ENCODE measurements at regions not wholly inside any gene's neighbourhood (a gene's known extent, or its start where the extent isn't known, plus 50 kb on each side); places are given as distances from the start of the nearest gene placed in this dataset.

DNA sequence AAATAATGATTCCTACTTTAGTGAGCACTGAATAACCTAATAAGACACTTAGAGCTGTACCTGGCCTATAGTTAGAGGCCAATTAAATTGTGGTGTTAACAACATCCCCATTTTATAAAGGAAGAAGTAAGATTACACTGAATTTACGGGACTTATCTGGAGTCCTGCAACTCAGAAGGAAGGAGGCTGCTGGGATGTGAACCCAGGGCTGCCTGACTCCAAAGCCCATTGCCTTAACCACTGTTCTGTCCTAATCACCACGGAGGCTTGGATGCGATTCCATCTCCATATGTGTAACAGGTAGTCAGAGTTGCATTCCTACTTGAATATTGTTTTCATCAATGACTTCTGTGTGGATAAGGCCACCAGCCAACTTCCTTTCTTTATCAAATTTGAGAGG, 168.9 kb downstream of the SOCS6 start:
- Mint-ChIP-seq H3K36me3 (ENCODE audit: insufficient read depth) (peaks cover 11% of the 10 kb centered on the region), H3K27me3 (peaks cover 42% of the 10 kb centered on the region), H3K9me3 (no peaks in the 10 kb centered on the region), H3K4me3 (no peak overlapping the region), H3K27ac (ENCODE audit: low read depth) (no peak overlapping the region), H3K4me1 (no peaks in the 10 kb centered on the region)
- DNase-seq (ENCODE audit: low spot score in 2 of 2): no peak
- no peak for ATAC-seq (replicated peaks; ENCODE audit: extremely low read depth, poor library complexity, severe bottlenecking)

DNA sequence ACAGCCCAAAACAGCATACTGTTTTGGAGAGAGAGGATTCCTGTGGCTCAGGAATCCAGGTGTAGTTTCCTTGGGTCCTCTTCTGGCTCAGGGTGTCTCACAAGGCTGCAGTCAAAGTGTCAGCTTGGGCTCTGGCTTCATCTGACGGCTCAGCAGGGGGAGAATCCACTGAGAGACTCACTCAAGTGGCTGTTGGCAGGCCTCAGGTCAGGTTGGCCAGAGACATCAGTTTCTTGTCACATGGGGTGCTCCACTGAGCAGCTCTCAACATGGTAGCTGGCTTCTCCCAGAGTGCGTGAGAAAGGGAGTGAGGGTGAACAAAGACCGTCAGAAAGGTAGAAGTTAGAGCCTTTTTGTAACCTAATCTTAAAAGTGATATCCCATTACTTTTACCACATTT, 168.4 kb downstream of the SOCS6 start:
- DNase-seq (ENCODE audit: low spot score in 2 of 2): no peak
- H3K4me1 Mint-ChIP-seq: no peaks in the 10 kb centered on the region
- no peak overlapping the region for H3K4me3 Mint-ChIP-seq
- no peak overlapping the region for H3K27ac Mint-ChIP-seq (ENCODE audit: low read depth)
- peaks cover 11% of the 10 kb centered on the region for H3K36me3 Mint-ChIP-seq (ENCODE audit: insufficient read depth)
- peaks cover 42% of the 10 kb centered on the region for H3K27me3 Mint-ChIP-seq
- ATAC-seq (replicated peaks; ENCODE audit: extremely low read depth, poor library complexity, severe bottlenecking): no peak
- H3K9me3 Mint-ChIP-seq: no peaks in the 10 kb centered on the region

DNA sequence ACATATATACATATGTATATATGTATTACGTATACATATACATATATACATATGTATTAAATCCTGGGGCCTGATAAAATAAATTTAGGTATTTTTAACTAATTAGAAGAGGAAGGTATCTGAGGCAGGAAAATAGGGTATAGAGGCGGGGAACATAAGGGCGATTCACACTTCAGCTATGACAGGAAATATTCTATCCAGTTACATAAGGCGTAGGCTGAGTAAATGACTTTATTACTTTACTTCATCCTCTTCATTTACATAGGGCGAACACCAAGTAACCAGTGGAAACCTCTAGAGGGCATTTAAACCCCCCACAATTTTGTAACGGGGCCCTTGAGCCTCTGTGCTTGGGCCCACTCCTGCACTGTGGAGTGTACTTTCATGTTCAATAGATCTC, 167.5 kb downstream of the SOCS6 start:
- H3K27ac Mint-ChIP-seq (ENCODE audit: low read depth): no peak overlapping the region
- ATAC-seq (replicated peaks; ENCODE audit: extremely low read depth, poor library complexity, severe bottlenecking) (no peak), DNase-seq (ENCODE audit: low spot score in 2 of 2) (no peak)
- no peaks in the 10 kb centered on the region for H3K9me3 Mint-ChIP-seq
- H3K4me3 Mint-ChIP-seq: no peak overlapping the region
- H3K27me3 Mint-ChIP-seq: peaks cover 34% of the 10 kb centered on the region
- peaks cover 6% of the 10 kb centered on the region for H3K36me3 Mint-ChIP-seq (ENCODE audit: insufficient read depth)
- H3K4me1 Mint-ChIP-seq: no peaks in the 10 kb centered on the region

DNA sequence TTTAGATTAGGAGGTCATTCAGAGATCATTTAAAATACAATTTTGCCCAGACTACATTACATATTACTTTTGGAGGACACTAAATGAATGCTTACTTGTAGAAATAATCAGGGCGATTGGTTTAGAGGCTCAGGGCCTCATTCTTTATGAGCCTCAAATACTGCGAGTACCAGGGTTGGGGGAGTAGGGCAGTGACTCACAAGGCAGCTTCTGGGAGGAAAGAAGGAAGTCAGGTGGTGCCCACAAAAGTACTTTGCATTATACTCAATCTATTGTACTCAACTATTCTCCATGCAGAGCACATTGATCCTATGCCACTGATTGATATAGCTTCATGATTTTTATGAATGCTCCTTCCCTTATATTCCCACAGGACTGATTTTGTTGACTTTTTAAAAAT, 166.9 kb downstream of the SOCS6 start:
- Mint-ChIP-seq H3K27ac (ENCODE audit: low read depth) (no peak overlapping the region), H3K36me3 (ENCODE audit: insufficient read depth) (peaks cover 3% of the 10 kb centered on the region), H3K4me3 (no peak overlapping the region), H3K27me3 (peaks cover 33% of the 10 kb centered on the region), H3K4me1 (no peaks in the 10 kb centered on the region), H3K9me3 (no peaks in the 10 kb centered on the region)
- ATAC-seq (replicated peaks; ENCODE audit: extremely low read depth, poor library complexity, severe bottlenecking) (no peak), DNase-seq (ENCODE audit: low spot score in 2 of 2) (no peak)

DNA sequence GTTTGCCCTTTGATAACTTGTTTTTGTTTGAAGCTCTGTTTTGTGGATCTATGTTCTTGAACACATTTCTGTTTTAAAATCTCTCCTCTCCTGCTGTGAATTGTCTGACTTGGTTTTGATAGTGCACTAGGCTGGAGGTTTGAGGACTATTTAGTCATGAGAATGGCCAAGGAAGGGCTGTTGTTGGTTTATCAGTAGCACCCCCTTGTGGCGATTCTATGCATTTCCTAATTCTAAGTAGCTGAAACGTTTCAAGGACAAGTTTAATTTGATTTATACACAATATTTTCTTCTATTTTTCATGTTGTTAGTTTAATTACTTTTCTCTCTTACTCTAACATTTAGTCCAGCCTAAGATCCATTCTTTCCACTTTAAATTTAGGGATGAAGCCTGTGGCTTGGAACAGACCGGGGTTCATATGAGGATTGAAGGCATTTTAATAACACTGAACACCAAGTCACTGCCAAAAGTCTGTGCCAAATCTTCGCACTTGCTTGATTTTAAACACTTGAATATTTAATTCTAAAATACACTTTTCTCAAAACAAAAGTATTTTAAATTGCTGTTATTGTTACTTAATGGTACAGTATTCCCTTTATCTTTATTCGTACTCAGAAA, 166.0 kb downstream of the SOCS6 start:
- DNase-seq (ENCODE audit: low spot score in 2 of 2) (no peak), ATAC-seq (replicated peaks; ENCODE audit: extremely low read depth, poor library complexity, severe bottlenecking) (no peak)
- Mint-ChIP-seq H3K4me1 (no peaks in the 10 kb centered on the region), H3K27me3 (peaks cover 30% of the 10 kb centered on the region), H3K27ac (ENCODE audit: low read depth) (no peak overlapping the region), H3K36me3 (ENCODE audit: insufficient read depth) (no peaks in the 10 kb centered on the region), H3K4me3 (no peak overlapping the region), H3K9me3 (no peaks in the 10 kb centered on the region)

DNA sequence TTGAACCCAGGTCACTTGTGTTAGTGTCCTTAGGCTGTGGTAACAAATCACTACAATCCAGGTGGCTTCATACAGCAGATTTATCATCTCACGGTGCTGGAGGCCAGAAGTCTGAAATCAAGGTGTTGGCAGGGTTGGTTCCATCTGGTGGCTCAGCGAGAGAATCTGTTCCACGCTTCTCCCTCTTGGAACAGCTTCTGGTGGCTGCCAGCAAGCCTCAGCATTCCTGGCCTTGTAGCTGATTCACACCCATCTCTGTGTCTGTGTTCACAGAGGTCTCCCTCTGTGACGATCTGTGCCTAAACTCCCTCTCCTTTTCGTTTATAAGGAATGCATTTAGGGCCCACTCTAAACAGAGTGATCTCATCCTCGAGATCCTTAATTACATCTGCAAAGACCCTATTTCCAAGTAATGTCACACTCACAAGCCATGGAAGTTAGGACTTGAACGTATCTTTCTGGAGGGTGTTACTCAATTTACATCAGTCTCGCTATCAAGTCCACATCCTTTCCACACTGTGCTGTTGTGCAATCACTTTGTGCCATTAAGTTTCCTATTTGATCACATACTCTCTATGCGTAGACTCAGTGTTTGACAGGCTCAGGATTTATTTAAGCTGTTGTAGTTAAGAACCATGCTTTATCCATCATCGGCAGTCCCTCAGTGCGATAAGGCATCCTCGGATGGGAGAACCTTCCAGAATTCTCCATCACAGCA, 164.4 kb downstream of the SOCS6 start:
- ATAC-seq (replicated peaks; ENCODE audit: extremely low read depth, poor library complexity, severe bottlenecking) (no peak), DNase-seq (ENCODE audit: low spot score in 2 of 2) (no peak)
- H3K9me3 Mint-ChIP-seq: no peaks in the 10 kb centered on the region
- H3K4me3 Mint-ChIP-seq: no peak overlapping the region
- H3K27ac Mint-ChIP-seq (ENCODE audit: low read depth): no peak overlapping the region
- H3K4me1 Mint-ChIP-seq: no peaks in the 10 kb centered on the region
- peaks cover 14% of the 10 kb centered on the region for H3K27me3 Mint-ChIP-seq
- H3K36me3 Mint-ChIP-seq (ENCODE audit: insufficient read depth): no peaks in the 10 kb centered on the region

DNA sequence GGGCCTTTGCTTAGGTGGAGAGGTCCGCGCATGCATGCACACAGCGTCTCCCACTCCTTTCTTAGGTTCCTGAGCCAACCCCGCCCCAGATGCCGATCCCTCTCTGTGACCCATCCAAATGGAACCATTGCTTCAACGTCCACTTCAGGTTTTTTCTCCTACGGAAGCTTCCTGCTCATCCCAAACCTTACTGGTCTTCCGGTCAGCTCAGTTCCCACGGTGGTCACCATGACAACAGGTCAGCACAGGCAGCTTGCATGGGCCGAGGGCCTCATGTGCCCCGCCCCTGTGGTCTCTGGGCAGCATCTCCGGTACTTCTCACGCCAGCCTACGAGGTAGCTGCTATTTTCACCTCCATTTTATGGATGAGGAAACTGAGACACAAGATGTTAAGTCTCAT, 163.7 kb downstream of the SOCS6 start:
- ATAC-seq (replicated peaks; ENCODE audit: extremely low read depth, poor library complexity, severe bottlenecking) (no peak), DNase-seq (ENCODE audit: low spot score in 2 of 2) (no peak)
- Mint-ChIP-seq H3K4me3 (no peak overlapping the region), H3K27me3 (peaks cover 14% of the 10 kb centered on the region), H3K36me3 (ENCODE audit: insufficient read depth) (no peaks in the 10 kb centered on the region), H3K4me1 (no peaks in the 10 kb centered on the region), H3K9me3 (no peaks in the 10 kb centered on the region), H3K27ac (ENCODE audit: low read depth) (no peak overlapping the region)

DNA sequence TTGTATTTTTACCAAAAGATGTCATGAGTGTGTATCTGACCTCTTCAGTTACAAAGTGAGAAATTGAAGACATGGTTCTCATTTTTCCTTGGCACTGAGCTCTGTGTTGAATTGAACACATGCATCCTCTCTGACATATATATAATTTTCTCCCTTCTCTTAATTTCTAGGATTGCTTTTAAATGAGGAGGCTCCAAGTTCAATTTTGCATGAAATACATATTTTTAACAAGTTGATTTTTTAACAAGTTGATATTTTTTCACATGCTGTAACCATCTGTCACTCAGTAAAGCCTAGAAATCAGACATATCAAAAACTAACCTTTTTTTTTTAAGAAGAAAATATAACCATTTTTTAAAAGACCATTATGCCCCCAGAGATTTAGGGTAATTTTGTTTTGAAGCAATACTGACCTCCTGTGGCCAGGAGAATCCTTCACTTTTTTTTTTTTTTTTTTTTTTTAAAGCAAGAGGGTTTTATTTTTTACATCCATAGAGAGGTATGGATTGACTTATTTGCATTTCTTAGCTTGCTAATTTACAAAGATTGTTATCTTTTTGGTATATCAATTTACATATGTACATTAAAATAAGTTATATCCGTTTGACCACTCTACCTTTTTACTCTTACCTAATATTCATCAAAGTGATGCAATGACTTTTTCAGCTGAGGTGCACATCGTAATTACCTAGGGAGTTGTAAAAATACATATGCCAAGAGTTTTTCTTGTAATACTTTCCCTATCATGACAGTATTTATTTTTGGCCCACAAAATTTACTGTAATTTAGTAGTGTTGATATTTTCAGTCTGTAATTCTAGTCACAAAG, 161.8 kb downstream of the SOCS6 start:
- peaks cover 14% of the 10 kb centered on the region for H3K27me3 Mint-ChIP-seq
- DNase-seq (ENCODE audit: low spot score in 2 of 2) (no peak), ATAC-seq (replicated peaks; ENCODE audit: extremely low read depth, poor library complexity, severe bottlenecking) (no peak)
- no peaks in the 10 kb centered on the region for H3K9me3 Mint-ChIP-seq
- no peak overlapping the region for H3K27ac Mint-ChIP-seq (ENCODE audit: low read depth)
- no peak overlapping the region for H3K4me3 Mint-ChIP-seq
- H3K4me1 Mint-ChIP-seq: no peaks in the 10 kb centered on the region
- H3K36me3 Mint-ChIP-seq (ENCODE audit: insufficient read depth): no peaks in the 10 kb centered on the region

DNA sequence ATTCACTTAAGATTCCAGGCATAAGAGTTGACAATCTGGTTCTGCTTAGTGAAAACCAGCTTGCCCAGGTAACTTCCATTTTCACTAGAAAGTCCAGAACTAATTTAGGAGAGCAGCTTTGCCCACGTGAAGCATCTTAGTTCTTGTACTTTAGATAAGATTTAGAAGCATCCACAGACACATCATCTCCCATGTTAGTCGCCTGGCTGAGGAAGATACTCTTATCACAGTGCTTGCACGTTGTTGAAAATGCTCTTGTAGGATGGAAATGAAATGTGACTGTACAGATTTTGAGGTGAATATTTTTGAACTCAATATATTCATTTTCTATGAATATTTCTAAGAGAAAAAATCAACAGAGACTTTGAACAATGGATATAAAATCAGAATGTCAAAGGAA, 159.7 kb downstream of the SOCS6 start:
- H3K36me3 Mint-ChIP-seq (ENCODE audit: insufficient read depth): no peaks in the 10 kb centered on the region
- H3K27me3 Mint-ChIP-seq: peaks cover 14% of the 10 kb centered on the region
- no peak overlapping the region for H3K4me3 Mint-ChIP-seq
- no peaks in the 10 kb centered on the region for H3K9me3 Mint-ChIP-seq
- H3K27ac Mint-ChIP-seq (ENCODE audit: low read depth): no peak overlapping the region
- no peak for ATAC-seq (replicated peaks; ENCODE audit: extremely low read depth, poor library complexity, severe bottlenecking)
- no peak for DNase-seq (ENCODE audit: low spot score in 2 of 2)
- H3K4me1 Mint-ChIP-seq: no peaks in the 10 kb centered on the region

DNA sequence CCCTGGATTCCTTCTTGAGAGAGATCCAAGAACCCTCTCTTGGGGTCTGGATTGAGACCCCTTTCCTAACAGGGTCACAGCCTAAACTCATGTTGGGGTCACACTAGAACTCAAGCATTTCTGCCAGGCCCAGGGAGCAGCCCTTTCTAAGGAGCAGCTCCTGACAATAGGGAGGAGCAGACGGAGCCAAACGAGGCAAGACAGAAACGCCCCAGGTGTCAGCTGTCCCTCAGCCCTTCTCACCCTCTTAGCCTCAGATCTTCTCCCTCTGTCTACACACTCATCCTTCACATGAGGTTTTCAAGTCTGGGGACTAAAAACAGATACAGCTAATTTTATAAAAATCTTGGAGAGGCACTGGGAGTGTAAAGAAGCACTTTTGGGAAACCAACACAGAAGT, 157.2 kb downstream of the SOCS6 start:
- no peak for ATAC-seq (replicated peaks; ENCODE audit: extremely low read depth, poor library complexity, severe bottlenecking)
- DNase-seq (ENCODE audit: low spot score in 2 of 2): no peak
- Mint-ChIP-seq H3K27me3 (peaks cover 6% of the 10 kb centered on the region), H3K4me3 (no peak overlapping the region), H3K27ac (ENCODE audit: low read depth) (no peak overlapping the region), H3K4me1 (no peaks in the 10 kb centered on the region), H3K36me3 (ENCODE audit: insufficient read depth) (no peaks in the 10 kb centered on the region), H3K9me3 (peaks cover 8% of the 10 kb centered on the region)

DNA sequence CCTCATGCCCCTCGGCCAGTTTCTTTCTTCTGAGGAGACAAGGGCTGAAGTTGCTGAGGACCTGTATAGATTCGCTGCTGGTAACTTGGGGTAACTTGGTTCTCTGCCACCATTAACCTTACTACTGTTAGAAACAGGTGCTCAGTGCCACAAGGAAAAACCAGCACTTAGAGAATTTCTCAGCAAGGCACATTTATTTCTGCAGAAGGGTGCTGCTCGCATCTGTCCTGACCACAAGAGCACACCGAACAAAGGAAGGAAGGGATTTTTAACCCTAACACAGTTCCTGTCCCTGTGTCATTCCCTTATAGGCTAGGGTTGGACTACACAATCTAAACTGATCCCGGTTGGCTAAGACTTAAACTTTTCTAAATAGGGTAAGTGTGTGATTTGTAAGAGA, 154.1 kb downstream of the SOCS6 start:
- no peak overlapping the region for H3K27ac Mint-ChIP-seq (ENCODE audit: low read depth)
- DNase-seq (ENCODE audit: low spot score in 2 of 2) (no peak), ATAC-seq (replicated peaks; ENCODE audit: extremely low read depth, poor library complexity, severe bottlenecking) (no peak)
- H3K27me3 Mint-ChIP-seq: peaks cover 6% of the 10 kb centered on the region
- peaks cover 8% of the 10 kb centered on the region for H3K9me3 Mint-ChIP-seq
- H3K4me3 Mint-ChIP-seq: no peak overlapping the region
- no peaks in the 10 kb centered on the region for H3K4me1 Mint-ChIP-seq
- H3K36me3 Mint-ChIP-seq (ENCODE audit: insufficient read depth): no peaks in the 10 kb centered on the region

DNA sequence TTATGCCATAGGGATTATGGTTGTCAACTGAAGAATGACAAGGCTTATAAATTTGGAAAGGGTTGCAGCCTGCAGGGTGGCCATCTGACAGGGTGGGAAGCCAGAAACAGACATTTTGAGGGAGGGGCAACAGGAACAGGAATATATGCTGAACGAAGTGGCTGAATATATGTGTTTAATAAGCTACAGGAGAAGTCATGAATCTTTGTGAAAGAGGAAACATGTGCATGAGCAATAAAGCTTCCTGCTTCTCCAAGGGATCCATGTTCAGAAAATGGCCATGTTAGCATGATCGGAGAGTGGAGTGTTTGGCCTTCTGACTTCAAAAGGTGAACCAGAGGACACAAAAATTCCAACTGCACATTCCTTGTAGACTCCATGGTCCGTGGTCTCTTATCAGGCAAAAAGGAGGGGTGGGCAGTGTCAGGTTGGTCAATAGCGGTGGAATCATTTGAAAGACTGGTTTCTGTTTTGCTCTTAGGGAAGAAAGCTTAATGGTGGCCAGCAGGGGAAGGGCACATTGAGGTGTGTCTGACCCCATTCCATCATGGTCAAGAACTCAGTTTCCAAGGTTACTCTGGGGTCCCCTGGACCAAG, 144.1 kb downstream of the SOCS6 start:
- DNase-seq (ENCODE audit: low spot score in 2 of 2) (no peak), ATAC-seq (replicated peaks; ENCODE audit: extremely low read depth, poor library complexity, severe bottlenecking) (no peak)
- Mint-ChIP-seq H3K4me1 (no peaks in the 10 kb centered on the region), H3K27me3 (no peaks in the 10 kb centered on the region), H3K9me3 (no peaks in the 10 kb centered on the region), H3K27ac (ENCODE audit: low read depth) (no peak overlapping the region), H3K4me3 (no peak overlapping the region), H3K36me3 (ENCODE audit: insufficient read depth) (peaks cover 5% of the 10 kb centered on the region)
